PC-3 (cell line): ENCODE measurements at regions not wholly inside any gene's neighbourhood (a gene's known extent, or its start where the extent isn't known, plus 50 kb on each side); places are given as distances from the start of the nearest gene placed in this dataset.

Experiments used
- ATAC-seq: fragments of 200-7000 bp; cut with Tn5 transposase; 2 replicates; pipeline ENCODE4 v1.9.1; 2020; ENCODE audit warnings: mild to moderate bottlenecking, moderate library complexity
- BruUV-seq: library from RNA; stranded (reverse); fragments of 400-500 nt; replicated peaks from 2 replicates; lab custom pipeline; 2021; lab: Mats Ljungman, UMichigan
- CTCF ChIA-PET: fragments of 300-600 bp; sonication (Branson Sonifier 250); formaldehyde crosslinking; loops from one replicate; lab custom pipeline; 2022; ENCODE audit warnings: antibody characterized with exemption; lab: Charles Lee
- POLR2A ChIA-PET: fragments of 300-600 bp; sonication (Branson Sonifier 250); formaldehyde crosslinking; loops from one replicate; lab custom pipeline; 2022; ENCODE audit warnings: antibody characterized with exemption; ENCODE audit not compliant: unreplicated experiment; lab: Charles Lee
- DNase-seq: peaks from one replicate; pipeline ENCODE4 v3.0.0-alpha.2; 2015
- H2AFZ ChIP-seq: fragments of 300-600 bp; sonication (generic); 2 replicates; pipeline ENCODE4 v1.6.0; 2016; ENCODE audit warnings: antibody characterized with exemption, low read length
- H3F3A ChIP-seq: fragments of 300-600 bp; sonication (generic); one replicate; pipeline ENCODE4 v1.6.0; 2017; ENCODE audit warnings: antibody characterized with exemption, low read length, control low read depth, mild to moderate bottlenecking; ENCODE audit not compliant: unreplicated experiment
- H3K27ac ChIP-seq: fragments of 300-600 bp; sonication (generic); 2 replicates; pipeline ENCODE4 v1.5.1; 2016; ENCODE audit warnings: mild to moderate bottlenecking, low read length
- H3K27me3 ChIP-seq: fragments of 300-600 bp; sonication (generic); 2 replicates; pipeline ENCODE4 v1.6.1; 2016; ENCODE audit warnings: low read length, mixed read lengths
- H3K36me3 ChIP-seq: fragments of 300-600 bp; sonication (generic); 2 replicates; pipeline ENCODE4 v1.6.1; 2016; ENCODE audit warnings: low read depth, mixed run types, low read length, mixed read lengths
- H3K4me1 ChIP-seq: fragments of 300-600 bp; sonication (generic); 2 replicates; pipeline ENCODE4 v1.5.1; 2016; ENCODE audit warnings: low read length; ENCODE audit not compliant: insufficient read depth
- H3K4me2 ChIP-seq: fragments of 300-600 bp; sonication (generic); 2 replicates; pipeline ENCODE4 v1.6.0; 2016; ENCODE audit warnings: low read length
- H3K4me3 ChIP-seq: fragments of 300-600 bp; sonication (generic); 2 replicates; pipeline ENCODE4 v1.5.1; 2016; ENCODE audit warnings: mild to moderate bottlenecking, low read length, mixed read lengths
- H3K79me2 ChIP-seq: fragments of 300-600 bp; sonication (generic); 2 replicates; pipeline ENCODE4 v1.6.1; 2017; ENCODE audit warnings: low read length, mixed read lengths
- H3K9ac ChIP-seq: fragments of 300-600 bp; sonication (generic); 2 replicates; pipeline ENCODE4 v1.6.0; 2016; ENCODE audit warnings: mild to moderate bottlenecking, low read length
- H3K9me2 ChIP-seq: fragments of 300-600 bp; sonication (generic); replicated peaks from 2 replicates; pipeline ENCODE4 v1.6.1; 2016; ENCODE audit warnings: mixed run types, low read length, mixed read lengths
- H3K9me3 ChIP-seq: fragments of 300-600 bp; sonication (generic); 2 replicates; pipeline ENCODE4 v1.6.1; 2016; ENCODE audit warnings: low read length, mixed read lengths
- H4K20me1 ChIP-seq: fragments of 300-600 bp; sonication (generic); 2 replicates; pipeline ENCODE4 v1.6.1; 2016; ENCODE audit warnings: low read length, mixed read lengths
- EZH2 ChIP-seq: fragments of 300-600 bp; sonication (generic); IDR thresholded peaks from one replicate; pipeline ENCODE4 v1.6.1; 2017; ENCODE audit warnings: antibody characterized with exemption, mild to moderate bottlenecking, low read length; ENCODE audit not compliant: unreplicated experiment
- EZH2phosphoT487 ChIP-seq: fragments of 300-600 bp; sonication (generic); IDR thresholded peaks from 2 replicates; pipeline ENCODE4 v1.6.1; 2018; ENCODE audit warnings: mild to moderate bottlenecking, antibody characterized with exemption, low read length, borderline replicate concordance
- intact Hi-C: fragments of 100-400 bp; cut with micrococcal nuclease; formaldehyde crosslinking; loops from 2 replicates; pipeline ENCODE4 v1.9.0; 2023
- TF ChIP-seq, protein P1 (sequence below): fragments of 300-600 bp; sonication (generic); conservative IDR thresholded peaks from 2 replicates; pipeline ENCODE4 v1.5.1; 2017; ENCODE audit warnings: antibody characterized with exemption, low read depth, mild to moderate bottlenecking, low read length

DNA sequence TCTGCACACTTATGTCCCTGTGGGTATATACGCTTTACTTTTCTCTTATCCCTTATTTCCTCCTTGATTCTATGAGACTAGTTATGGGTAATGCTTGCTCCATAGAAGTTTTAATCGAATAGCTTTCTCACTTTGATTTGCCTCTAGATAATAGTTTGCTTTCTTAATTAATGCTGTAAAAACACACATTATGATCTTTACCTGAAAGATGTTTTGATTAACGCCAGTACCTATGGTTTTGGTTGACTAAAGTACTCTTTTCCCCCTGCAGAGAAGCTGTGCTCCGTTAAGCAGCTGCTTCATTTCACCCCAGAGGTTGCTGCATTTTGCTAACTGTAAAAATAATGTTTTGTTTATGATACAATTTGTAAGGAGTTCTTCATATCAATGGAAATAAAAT is 362.3 kb downstream of the FLRT2 start:
- TF ChIP-seq, protein P1, sequence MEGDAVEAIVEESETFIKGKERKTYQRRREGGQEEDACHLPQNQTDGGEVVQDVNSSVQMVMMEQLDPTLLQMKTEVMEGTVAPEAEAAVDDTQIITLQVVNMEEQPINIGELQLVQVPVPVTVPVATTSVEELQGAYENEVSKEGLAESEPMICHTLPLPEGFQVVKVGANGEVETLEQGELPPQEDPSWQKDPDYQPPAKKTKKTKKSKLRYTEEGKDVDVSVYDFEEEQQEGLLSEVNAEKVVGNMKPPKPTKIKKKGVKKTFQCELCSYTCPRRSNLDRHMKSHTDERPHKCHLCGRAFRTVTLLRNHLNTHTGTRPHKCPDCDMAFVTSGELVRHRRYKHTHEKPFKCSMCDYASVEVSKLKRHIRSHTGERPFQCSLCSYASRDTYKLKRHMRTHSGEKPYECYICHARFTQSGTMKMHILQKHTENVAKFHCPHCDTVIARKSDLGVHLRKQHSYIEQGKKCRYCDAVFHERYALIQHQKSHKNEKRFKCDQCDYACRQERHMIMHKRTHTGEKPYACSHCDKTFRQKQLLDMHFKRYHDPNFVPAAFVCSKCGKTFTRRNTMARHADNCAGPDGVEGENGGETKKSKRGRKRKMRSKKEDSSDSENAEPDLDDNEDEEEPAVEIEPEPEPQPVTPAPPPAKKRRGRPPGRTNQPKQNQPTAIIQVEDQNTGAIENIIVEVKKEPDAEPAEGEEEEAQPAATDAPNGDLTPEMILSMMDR, result no peak
- TF ChIP-seq EZH2 (no peak), EZH2phosphoT487 (no peak)
- H3K9me2 ChIP-seq, result no peaks in the 10 kb centered on the region
- H3K4me2 ChIP-seq, result no peak overlapping the region
- POLR2A ChIA-PET, result no interaction called here
- H3K36me3 ChIP-seq, result no peaks in the 10 kb centered on the region
- H3K9me3 ChIP-seq, result no peaks in the 10 kb centered on the region
- no peak overlapping the region for H2AFZ ChIP-seq
- no peaks in the 10 kb centered on the region for H3F3A ChIP-seq
- H3K4me1 ChIP-seq, result no peaks in the 10 kb centered on the region
- no peak overlapping the region for H3K27ac ChIP-seq
- no TSS peak for BruUV-seq
- no peaks in the 10 kb centered on the region for H3K27me3 ChIP-seq
- H3K4me3 ChIP-seq, result no peak overlapping the region
- ATAC-seq, result no peak
- no peaks in the 10 kb centered on the region for H4K20me1 ChIP-seq
- no peaks in the 10 kb centered on the region for H3K79me2 ChIP-seq
- intact Hi-C loops, result no loop called here
- CTCF ChIA-PET, result no interaction called here
- H3K9ac ChIP-seq, result no peak overlapping the region
- no peak for DNase-seq

DNA sequence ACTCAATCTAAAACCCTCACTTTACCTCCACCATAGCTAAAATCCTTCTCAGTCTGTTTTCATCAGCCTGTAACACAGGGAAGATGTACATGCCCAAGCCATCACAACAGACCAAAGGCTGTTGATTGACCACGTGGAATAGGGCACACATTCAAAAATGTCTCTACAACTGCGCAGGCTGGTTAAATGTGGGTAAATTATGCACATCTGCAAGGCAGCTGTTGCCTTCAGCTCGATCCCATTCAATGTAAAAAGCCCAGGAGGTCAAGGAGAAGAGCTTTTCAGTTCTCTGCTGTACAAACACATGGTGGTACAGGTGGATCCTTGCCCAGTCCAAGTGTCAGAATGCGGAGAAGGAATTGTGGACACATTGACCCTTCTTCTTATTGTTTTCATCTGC is 354.0 kb downstream of the FLRT2 start:
- BruUV-seq, result no TSS peak
- ChIA-PET CTCF (no interaction called here), POLR2A (no interaction called here)
- Histone ChIP-seq H3K36me3 (no peaks in the 10 kb centered on the region), H3K9me3 (no peaks in the 10 kb centered on the region), H3K4me3 (no peak overlapping the region), H3K27me3 (no peaks in the 10 kb centered on the region), H3F3A (no peaks in the 10 kb centered on the region), H3K27ac (no peak overlapping the region), H3K9me2 (no peaks in the 10 kb centered on the region), H3K9ac (no peak overlapping the region), H3K79me2 (no peaks in the 10 kb centered on the region), H3K4me2 (no peak overlapping the region), H2AFZ (no peak overlapping the region), H3K4me1 (no peaks in the 10 kb centered on the region), H4K20me1 (no peaks in the 10 kb centered on the region)
- TF ChIP-seq, protein P1, result no peak
- TF ChIP-seq EZH2phosphoT487 (no peak), EZH2 (no peak)
- intact Hi-C loops, result no loop called here
- DNase-seq, result no peak
- no peak for ATAC-seq

DNA sequence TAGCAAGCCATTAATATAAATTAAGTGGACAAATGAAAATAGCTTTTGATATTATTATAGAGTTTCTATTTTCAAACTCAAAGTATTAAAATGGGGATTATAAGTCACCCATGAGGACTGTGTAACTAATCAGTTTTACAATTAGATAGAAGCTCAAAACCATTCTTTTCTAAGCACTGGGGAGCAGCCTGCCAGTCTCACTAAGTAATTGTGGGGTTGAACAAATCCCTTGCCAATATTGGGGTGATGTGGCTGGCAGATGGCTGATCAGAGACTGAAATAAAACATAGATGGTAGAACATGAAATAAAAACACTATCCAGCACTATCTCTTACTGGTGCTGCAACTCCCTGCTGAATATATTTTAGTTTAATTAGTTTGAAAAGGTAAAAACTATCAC is 353.2 kb downstream of the FLRT2 start:
- intact Hi-C loops, result no loop called here
- no peaks in the 10 kb centered on the region for H3F3A ChIP-seq
- ChIA-PET POLR2A (no interaction called here), CTCF (no interaction called here)
- H3K27me3 ChIP-seq, result no peaks in the 10 kb centered on the region
- H3K4me2 ChIP-seq, result no peak overlapping the region
- no peaks in the 10 kb centered on the region for H4K20me1 ChIP-seq
- TF ChIP-seq EZH2, result no peak
- TF ChIP-seq EZH2phosphoT487, result no peak
- TF ChIP-seq, protein P1, result no peak
- no peaks in the 10 kb centered on the region for H3K9me2 ChIP-seq
- H3K4me3 ChIP-seq, result no peak overlapping the region
- no peak overlapping the region for H3K27ac ChIP-seq
- no TSS peak for BruUV-seq
- DNase-seq, result no peak
- H3K9me3 ChIP-seq, result no peaks in the 10 kb centered on the region
- H2AFZ ChIP-seq, result no peak overlapping the region
- no peaks in the 10 kb centered on the region for H3K79me2 ChIP-seq
- no peaks in the 10 kb centered on the region for H3K4me1 ChIP-seq
- H3K9ac ChIP-seq, result no peak overlapping the region
- no peaks in the 10 kb centered on the region for H3K36me3 ChIP-seq
- no peak for ATAC-seq
